Esophagus mucosa (tissue), 1 donor: ENCODE measurements at regions not wholly inside any gene's neighbourhood (a gene's known extent, or its start where the extent isn't known, plus 50 kb on each side); places are given as distances from the start of the nearest gene placed in this dataset.
"Not testable (repeated sequence)": the region's sequence is repeated elsewhere in the genome, so short reads cannot be mapped to it uniquely, and the experiment has no call there.

Experiments used
- ATAC-seq: fragments of 200-7000 bp; cut with Tn5 transposase; one replicate; pipeline ENCODE4 v1.9.1; 2020
- donor health status: DM: yes; HTN: yes; CAD: no.

DNA sequence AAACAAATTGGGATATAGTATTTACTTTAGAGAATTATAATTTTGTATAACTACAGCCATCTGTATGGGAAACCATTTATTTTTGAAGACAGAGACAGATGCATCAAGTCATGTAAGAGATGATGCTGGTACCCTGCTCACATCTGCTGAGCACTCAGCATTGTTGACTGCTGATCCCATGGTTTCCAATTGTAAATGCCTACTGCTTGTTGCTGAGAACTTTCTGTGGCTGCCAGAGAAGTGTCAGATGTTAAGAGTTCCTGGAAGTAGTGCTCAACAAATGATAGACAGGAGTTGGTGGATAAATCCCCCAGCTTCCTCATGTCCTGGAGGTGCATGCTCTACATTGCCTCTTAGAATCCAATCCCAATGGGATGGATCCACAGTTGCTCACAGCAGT, 167.1 kb downstream of the OXSM start:
- no peak for ATAC-seq

DNA sequence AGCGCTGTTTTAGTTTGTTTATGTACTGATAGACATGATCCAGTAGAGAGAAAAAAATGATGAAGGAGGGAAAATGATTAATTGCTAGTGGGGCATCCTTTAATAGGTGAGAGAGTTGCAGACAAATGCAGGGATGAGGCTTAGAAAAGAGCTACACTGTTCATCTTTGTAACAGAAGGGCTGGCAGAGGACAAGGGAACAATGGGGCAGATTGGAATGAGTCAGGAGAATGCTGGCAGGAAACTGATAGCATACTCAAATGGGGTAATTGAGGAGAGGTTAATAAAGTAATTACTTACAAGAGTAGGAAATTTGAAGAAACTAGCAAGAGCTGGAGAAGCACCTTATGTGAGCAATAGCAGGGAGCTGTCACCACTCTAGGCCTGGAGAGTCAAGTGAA, 170.9 kb downstream of the OXSM start:
- no peak for ATAC-seq

DNA sequence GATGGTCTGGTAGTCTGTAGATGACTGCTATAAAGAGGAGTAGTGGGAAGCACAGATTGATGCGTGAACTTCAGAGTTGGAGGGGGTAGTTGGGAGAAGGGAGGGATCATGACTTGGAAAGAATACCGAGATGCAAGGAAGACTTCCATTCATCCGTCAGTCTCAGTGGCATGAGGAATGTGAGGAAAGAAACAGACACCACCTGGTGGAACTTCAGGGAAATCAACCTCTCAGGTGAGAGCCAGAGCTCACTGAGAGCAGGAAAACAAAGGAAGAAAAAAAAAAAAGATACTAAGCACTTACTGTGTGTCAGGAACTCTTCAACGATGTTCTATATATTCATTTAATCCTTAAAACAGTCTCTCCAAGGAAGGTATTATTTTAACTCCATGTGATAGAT, 172.4 kb downstream of the OXSM start:
- ATAC-seq: no peak

DNA sequence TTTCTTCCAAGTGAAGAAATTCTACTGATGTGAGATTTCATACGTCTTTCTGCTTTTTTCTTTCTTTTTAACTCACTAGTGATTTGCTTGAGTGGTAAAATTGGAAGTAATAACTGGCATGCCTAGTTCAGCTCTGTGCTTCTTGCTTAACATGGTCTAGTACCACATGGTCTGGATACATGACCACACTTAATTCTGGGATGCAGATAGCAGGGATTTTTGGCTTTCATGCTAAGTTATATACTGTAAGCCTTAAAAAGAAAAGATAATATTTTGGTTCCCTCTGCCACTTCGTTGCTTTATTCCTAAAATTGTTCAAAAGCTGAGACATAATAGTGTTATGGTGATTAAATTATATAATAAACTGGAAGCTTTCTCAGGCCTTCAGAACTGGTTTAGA, 174.3 kb downstream of the OXSM start:
- ATAC-seq: no peak

DNA sequence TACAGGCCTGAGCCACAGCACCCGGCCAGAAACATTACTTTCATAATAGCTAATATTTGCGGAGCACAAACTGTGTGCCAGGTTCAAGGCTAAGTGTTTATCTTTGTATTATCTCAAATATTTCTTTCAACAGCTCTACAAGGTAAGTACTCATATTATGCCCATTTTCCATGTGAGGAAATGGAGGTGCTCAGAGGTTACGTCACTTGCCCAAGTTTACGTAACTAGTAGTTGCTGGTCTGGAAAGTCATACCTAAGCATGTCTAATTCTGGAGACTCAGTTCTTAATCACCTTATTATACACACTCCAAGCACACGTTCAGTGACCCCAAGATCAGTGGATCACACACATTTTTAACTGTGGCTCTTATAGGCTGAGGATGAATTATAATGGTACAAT, 177.5 kb downstream of the OXSM start:
- ATAC-seq: no peak

DNA sequence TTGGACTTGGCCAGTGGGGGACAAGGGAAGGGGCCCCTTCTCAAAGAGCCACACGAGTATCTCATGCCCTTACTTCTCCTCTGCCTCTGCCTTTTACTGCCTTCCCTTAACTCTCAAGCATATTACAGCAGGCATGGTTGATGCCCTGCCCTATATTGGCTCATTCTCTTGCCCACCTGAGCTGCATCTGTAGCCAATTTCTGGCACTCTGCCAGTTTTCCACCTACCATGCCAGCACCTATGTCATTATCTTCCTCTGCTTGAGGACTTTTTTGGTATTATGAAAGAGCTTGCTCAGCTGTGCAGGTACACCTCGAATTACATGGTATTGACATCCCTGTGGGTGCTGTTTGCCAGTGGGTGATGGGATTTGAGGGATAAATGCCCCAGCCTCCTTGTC, 181.8 kb downstream of the OXSM start:
- ATAC-seq: no peak

DNA sequence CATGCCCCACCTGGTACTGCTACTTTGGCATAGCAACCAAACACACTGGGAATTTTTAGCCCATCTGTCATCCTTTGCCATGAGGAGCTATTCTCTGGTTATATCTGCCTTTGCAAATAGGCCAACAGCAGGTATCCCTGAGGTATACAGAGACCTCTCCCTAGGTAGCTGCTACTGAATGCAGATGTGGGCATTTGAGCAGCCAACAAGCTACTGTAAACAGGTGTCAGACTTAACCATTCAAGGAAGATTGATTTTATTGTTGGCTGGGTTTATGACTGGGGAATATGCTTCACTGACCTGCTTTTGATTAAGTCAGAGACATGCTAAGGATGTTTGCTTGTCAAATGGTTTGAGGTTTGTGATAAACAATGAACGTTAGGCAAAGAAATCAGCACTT, 183.2 kb downstream of the OXSM start:
- ATAC-seq: no peak

DNA sequence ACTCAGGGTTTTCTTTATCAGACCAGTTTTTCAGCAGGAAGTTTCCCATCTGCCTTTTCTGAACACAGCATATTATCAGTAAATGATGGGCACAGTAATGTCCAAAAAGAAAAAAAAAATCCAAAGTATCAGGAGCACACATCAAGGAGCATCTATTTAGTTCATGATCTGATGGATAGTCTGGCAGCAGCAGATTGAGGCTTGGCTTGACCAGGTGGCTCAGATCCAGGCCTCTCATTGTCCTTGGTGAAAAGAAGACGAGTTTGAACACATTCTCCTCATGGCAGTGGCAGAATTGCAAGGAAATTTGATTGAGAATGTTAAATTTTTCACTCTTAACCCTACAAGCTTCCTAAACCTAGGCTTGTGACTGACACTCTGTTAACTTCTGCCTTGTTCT, 192.9 kb downstream of the OXSM start:
- ATAC-seq: no peak

DNA sequence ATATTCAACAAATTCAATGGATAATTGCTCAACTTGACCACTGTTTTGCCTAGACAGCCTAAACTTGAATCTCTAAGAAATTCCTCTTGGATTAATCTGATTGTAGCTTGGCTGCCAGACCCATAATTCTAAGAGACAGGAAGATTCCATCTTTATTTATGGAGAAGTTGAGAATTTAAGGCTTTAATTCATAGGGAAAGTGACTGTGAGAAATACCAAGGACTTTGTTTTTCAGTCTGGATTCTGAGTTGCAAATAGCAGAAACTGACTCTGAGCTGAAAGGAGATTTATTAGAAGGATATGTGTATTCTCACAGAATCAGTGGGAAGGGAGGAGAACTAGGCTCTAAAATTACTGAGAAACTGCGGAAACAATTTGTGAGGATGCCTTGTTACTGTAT, 195.7 kb downstream of the OXSM start:
- no peak for ATAC-seq

DNA sequence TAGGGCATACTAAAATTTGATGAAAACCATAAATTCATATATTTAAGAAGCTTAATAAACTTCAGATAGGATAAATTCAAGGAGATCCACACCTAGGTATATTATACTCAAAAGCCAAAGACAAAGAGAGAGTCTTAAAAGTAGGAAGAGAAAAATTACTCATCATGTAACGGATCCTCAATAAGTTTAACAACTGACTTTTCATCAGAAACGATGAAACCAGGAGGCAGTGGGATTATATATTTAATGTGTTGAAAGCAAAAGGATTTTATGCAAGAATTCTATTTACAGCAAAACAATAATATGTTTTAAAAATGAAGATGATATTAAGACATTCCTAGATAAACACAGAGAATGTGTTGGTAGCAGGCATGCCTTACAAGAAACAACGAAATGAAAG, 202.7 kb downstream of the OXSM start:
- ATAC-seq: no peak

DNA sequence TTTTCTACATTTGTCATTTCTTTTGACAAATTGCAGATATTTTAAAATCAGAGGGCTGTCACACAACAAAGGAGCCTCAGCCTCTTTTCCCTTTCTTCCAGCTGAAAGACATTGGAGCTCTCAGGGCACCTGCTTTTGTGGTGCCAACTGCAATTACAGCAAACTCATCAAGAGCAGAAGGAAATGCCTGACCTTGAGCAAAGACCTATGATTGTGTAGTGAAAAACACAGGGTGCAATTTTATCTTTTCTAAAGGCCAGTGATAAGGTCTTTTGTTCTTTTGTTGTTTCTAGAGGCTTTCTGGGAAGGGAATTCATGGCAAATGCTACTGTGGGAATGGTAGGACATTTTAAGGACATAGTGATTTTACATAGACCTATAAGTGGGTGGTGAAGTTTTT, 214.3 kb downstream of the OXSM start:
- no peak for ATAC-seq

DNA sequence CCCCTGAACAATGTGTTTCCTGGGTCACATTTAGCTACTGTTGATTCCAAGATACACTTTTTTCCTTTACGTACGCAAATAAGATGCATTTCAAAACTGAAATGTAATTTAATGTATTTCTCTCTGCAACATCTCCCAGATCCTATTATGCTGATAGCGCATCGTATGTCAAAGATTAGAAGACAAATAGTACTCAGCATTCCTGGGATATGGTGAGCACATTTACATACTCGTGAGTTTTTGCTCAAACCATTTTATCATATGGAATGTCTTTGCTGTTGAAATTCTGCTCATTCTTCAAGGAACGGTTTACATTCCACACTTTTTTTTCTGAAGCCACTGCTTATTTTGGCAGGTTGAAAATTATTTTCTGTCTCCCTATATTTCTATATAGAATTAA, 221.4 kb downstream of the OXSM start:
- no peak for ATAC-seq

DNA sequence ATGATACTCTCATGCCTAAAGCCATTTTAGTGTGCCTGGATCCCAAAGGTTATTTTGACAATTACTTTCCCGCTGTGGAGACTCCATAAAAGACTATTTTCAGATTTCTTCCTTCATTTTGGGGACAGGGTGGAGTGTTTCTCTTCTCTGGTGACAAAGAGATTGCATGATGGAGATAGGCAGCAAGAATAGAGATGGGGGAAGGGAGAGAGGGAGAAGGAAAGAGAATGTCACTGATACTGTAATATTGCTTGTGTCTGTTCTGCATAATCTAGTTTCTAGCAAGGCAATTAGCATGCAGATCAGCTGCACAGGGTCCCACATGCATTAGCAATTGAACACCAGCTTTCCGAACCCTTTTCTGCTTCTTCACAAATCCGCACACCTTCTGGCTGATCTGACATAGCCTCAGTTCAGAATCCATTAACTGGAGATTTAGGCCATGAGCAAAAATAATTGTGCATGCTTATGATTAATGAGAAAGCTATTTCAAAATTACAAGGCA, 222.4 kb downstream of the OXSM start:
- no peak for ATAC-seq

DNA sequence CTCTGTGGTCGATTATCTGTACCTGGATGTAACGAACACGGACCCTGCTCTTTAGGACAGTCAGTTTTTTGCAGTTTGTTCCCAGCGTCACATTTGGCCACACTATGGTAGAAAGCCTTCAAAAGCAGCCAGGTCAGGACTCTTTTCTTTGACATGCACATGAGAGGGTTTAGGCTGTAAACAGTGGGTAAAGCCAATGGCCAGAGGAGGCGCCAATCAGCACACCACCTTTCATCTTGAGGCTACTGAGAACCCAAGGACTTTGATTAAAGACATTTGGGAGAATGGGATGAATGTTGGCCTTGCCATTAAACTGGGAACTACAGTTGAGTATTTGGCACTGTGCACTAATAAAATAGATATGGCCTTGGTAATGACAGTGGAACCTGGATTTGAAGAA, 225.9 kb downstream of the OXSM start:
- ATAC-seq: no peak

DNA sequence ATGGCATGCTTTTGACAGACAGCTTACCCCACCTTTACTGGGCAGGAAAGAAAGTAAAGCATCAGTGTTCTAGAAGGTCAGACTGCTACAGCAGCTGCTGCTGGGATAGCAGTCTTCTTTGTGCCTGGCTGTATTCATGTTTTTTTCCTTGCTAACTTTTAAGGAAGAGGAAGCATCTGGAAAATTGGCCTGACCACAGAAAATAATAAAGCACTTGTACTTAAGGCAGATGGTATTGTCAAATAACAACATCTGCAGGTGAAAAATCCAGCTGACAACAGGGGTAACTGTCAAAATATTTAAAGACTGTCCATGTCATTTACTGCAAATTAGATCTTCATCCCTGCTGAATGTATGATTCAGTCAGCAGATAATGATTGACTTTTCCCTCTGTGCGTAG, 229.0 kb downstream of the OXSM start:
- ATAC-seq: no peak

DNA sequence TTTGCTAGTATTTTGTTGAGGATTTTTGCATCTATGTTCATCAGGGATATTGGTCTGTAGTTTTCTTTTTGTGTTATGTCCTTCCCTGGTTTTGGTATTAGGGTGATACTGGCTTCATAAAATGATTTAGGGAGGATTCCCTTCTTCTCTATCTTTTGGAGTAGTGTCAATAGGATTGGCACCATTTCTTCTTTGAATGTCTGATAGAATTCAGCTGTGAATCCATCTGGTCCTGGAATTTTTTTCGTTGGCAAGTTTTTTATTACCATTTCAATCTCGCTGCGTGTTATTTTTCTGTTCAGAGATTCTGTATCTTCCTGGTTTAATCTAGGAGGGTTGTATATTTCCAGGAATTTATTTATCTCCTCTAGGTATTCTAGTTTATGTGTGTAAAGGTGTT, 234.3 kb downstream of the OXSM start:
- not testable (repeated sequence) for ATAC-seq

DNA sequence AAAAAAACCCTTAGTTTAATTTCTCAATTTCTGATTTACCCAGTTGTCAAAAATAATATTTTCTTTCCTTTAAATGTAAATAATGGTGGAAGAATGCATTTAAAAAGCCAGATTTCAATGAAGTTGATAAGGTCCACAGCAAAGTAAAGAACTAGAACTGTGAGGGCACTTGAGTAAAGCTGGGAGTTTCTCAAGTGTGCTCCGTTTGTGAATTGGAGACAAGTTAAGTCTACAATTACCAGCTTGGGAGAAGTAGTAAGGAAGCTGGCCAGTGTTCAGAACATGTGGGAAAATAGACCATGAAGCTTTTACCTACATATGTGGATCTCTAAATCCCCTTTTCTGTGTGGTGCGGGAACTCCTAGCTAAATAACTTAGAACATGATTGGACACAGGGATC, 239.4 kb downstream of the OXSM start:
- ATAC-seq: no peak

DNA sequence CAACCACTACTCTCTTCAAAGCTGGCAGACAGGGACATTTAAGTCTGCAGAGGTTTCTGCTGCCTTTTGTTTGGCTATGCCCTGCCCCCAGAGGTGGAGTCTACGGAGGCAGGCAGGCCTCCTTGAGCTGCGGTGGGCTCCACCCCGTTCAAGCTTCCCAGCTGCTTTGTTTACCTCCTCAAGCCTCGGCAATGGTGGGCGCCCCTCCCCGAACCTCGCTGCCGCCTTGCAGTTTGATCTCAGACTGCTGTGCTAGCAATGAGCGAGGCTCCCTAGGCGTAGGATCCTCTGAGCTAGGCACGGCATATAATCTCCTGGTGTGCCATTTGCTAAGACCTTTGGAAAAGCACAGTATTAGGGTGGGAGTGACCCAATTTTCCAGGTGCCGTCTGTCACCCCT, 252.2 kb downstream of the OXSM start:
- not testable (repeated sequence) for ATAC-seq

DNA sequence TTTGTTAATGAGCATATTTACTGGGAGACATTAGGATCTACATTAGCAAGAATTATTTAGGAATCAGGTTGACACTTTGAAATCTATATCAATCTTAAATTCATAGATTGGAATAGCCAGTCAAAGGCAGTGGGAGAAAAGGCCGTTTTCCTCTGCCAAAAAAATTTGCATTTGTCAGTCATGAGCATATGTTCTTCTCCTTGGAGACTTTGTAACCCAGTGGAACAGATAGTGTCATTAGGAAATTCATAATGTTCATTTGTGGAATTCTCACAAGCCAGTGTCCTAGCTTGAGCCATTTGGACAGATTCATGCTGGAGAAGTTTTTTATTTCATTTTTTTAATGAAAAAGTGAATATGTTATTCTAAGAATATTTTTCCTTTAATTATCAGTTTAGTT, 260.1 kb downstream of the OXSM start:
- no peak for ATAC-seq

DNA sequence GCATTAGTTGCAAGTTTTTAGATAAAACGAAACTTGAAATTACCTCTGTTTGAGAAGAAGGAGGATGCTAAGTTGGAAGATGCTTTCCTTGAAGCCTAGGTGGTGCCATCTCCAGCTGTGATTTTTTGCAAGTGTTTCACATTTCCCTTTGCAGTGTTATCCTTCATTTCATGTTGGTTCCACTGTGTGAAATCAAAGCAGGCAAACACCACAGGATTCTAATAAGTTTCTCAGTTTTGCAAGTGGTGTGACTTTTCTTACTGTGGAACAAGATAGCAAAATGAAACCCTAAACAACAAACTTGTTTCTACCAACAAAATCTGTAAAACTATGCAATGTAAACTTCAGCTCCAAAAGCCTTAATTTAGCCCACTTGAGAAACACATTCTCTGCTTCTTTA, 260.9 kb downstream of the OXSM start:
- no peak for ATAC-seq

DNA sequence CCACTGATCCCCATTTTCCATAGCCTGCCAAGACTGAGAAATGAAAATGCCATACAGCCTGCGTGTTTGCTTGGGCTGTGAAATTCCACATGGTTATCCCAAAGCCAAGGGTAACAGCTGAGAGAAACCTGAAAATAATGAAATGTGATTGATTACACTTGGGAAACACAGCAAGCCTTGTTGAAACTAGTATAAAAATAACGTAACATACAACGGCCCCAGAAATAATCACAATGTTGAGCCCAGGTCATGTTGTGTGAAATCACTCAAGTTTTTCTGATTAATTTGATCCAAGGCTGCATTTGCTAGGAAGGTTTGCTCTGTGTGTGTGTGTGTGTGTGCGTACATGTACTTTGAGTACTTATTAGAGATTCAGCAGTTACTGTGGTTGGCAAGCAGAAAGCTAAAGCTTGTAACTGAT, 269.0 kb downstream of the OXSM start:
- ATAC-seq: no peak

DNA sequence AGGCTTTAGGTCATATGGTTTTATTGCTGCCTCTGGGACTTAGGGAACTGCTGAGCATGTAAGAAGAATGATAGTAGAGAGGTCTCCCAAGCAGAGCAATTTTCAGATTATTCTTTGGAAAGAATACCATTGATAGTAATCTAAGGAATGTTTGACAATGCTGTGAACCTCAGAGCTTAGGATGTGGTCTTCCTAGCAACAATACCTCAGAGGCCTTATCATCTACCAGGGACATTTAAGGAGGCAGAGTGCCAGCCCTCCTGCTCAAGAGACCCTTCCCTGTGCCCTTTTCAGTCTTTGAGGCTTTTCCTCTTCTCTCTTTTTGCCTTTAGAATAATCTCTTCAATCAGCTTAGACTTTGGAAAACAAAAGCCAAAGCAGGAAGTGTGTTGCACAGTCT, 272.1 kb downstream of the OXSM start:
- no peak for ATAC-seq

DNA sequence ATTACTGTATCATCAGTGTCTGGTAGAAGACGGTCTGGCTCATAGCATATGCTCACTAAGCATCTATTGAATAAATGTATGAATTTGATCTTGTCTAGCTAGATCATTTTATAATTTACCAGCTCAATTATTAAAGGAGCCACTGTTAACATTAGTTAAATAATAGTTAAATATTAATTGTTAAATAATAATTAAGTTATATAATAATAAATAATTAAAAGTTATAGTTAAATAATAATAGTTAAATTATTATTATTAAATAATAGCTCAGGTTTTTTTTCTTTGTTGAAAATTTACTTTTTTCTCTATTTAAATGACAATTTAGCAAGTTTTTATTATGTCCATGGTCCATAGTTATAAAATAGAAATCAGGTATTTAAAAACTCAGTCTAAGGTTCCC, 274.4 kb downstream of the OXSM start:
- ATAC-seq: no peak

DNA sequence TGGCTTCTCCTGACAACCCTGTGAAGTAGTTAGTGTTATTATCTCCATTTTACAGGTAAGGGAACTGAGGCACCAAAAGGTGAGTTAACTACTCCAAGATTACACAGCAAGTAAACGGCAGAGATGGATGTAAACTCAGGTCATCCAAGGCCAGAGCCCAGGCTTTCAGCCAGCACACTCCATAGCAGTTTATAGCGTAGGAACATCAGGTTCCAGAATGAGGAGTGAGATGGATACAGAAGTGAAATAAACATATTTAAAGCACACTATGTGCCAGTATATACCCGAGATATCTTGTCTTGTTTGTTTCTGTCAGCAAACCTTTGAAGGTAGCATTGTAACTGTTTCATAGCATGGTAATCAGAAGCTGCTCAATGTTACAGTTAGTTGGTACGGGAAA, 279.0 kb downstream of the OXSM start:
- ATAC-seq: no peak

DNA sequence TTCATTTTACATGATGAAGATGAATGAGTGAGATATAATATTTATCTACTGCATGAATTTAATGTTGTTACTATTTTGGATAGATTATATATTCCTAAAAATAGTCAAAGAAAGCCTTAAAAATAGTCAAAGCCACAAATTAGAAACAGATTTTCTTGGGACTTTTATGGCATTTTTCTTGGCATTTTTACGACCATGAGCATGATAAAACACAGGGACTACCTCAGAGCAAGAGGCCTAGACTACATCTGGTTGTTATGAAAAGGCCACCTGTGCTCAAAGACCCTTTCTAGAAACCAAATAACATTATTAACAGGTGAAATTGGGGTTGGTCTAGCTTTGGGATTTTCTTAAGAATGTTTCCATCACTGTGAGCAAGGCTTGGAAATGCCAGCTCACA, 281.0 kb downstream of the OXSM start:
- no peak for ATAC-seq

DNA sequence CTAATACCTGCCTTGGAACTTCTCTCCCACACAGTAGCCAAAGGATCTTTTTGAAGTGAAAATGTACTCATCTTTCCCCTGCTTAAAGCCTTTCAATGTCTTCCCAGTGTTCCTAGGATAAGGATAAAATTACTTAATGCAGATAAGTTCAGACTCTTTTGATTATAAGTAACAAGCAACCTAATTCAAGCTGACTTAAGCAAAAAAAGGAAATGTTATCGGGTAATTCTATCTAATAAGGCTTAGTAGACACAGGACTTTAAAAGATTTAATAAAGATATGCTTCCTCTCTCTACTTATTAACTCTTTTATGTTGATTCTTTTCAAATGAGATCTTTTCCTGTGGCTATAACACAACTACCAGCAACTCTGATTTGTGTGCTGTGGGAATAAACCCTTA, 284.2 kb downstream of the OXSM start:
- no peak for ATAC-seq
